Peyer's patch (tissue), 4 donors: ENCODE measurements at regions not wholly inside any gene's neighbourhood (a gene's known extent, or its start where the extent isn't known, plus 50 kb on each side); places are given as distances from the start of the nearest gene placed in this dataset.
"Not testable (repeated sequence)": the region's sequence is repeated elsewhere in the genome, so short reads cannot be mapped to it uniquely, and the experiment has no call there.

Experiments used
- CTCF ChIP-seq, 6 experiments: fragments of 450-650 bp in 4 of 6; fragments of 200-600 bp in 2 of 6; sonication (generic) in 1 of 6; IDR thresholded peaks; one replicate each; pipeline ENCODE4 v1.5.1; 2017 to 2019; ENCODE audit warnings: antibody characterized with exemption in 6 of 6, mild to moderate bottlenecking in 3 of 6, moderate library complexity in 1 of 6
- POLR2A ChIP-seq, 2 donors: fragments of 450-650 bp; IDR thresholded peaks; one replicate each; pipeline ENCODE4 v1.5.1; 2017; ENCODE audit warnings: antibody characterized with exemption in 2 of 2, mild to moderate bottlenecking in 2 of 2, moderate library complexity in 2 of 2

GRCh38 chr14:19511055-19511454 lies 76.9 kb upstream of the POTEG start:
- TF ChIP-seq POLR2A, CTCF (IDR thresholded peaks at IDR 0.05): not testable (repeated sequence)
